Right kidney (tissue), 1 donor: ENCODE measurements at regions not wholly inside any gene's neighbourhood (a gene's known extent, or its start where the extent isn't known, plus 50 kb on each side); places are given as distances from the start of the nearest gene placed in this dataset.
"Not testable (repeated sequence)": the region's sequence is repeated elsewhere in the genome, so short reads cannot be mapped to it uniquely, and the experiment has no call there.

ENCODE experiments used
- DNase-seq: peaks from one replicate; pipeline ENCODE4 v3.0.0-alpha.2; 2016

GRCh38 chr7:106562711-106563366, 98.1 kb downstream of the CCDC71L start:
- DNase-seq: no peak

- no peak for DNase-seq
Measured at GRCh38 chr7:106561666-106562411, 99.1 kb downstream of the CCDC71L start.

- DNase-seq: no peak
Measured at GRCh38 chr7:106561151-106561550, 99.8 kb downstream of the CCDC71L start.

DNA sequence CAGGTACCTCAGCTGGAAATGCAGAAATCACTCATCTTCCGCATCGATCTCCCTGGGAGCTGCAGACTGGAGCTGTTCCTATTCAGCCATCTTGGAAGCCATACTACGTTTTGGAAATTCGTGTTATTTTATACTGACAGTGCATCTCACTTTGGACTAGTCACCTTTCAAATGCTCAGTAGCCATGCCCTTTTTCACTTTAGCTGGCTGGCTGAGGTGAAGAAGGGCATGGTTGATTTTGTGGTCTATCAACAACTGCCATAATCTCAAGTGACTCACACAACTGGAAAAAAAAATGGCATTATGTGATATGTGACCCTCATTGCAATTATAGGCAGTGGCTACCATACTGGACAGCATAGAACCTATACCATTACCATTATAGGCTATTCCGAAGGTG, 100.5 kb downstream of the CCDC71L start:
- DNase-seq: no peak

DNA sequence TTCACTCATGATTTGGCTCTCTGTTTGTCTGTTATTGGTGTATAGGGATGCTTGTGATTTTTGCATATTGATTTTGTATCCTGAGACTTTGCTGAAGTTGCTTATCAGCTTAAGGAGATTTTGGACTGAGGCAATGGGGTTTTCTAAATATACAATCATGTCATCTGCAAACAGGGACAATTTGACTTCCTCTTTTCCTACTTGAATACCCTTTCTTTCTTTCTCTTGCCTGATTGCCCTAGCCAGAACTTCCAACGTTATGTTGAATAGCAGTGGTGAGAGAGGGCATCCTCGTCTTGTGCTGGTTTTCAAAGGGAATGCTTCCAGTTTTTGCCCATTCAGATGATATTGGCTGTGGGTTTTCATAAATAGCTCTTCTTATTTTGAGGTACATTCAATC, 104.7 kb downstream of the CCDC71L start:
- not testable (repeated sequence) for DNase-seq

GRCh38 chr7:106554623-106555022, 106.3 kb downstream of the CCDC71L start:
- not testable (repeated sequence) for DNase-seq

DNA sequence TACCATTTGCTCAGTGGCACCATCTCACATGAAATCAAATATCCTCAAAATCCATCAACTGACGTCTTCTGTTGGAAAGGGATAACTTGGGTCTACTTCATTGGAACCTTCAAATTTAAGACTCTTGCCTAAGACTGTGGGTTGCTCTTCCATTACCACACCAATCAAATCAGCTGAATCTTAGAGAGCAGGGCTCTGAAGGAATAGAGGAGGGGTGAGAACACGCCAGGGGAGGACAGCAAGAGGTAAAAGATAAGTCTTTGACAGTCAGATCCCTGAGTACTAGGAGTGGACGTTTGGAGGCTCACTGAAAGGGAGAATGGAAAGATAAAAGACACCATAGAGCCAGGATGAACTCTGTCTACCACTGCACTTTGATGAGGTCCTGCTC, 107.5 kb downstream of the CCDC71L start:
- no peak for DNase-seq

- DNase-seq: no peak
Measured at GRCh38 chr7:106552645-106553445, 108.1 kb downstream of the CCDC71L start.

- DNase-seq: no peak
Measured at GRCh38 chr7:106551936-106552335, 109.0 kb downstream of the CCDC71L start.

- no peak for DNase-seq
Measured at GRCh38 chr7:106548491-106548890, 112.5 kb downstream of the CCDC71L start.

- DNase-seq: no peak
Measured at GRCh38 chr7:106545275-106545674, 115.7 kb downstream of the CCDC71L start.

DNA sequence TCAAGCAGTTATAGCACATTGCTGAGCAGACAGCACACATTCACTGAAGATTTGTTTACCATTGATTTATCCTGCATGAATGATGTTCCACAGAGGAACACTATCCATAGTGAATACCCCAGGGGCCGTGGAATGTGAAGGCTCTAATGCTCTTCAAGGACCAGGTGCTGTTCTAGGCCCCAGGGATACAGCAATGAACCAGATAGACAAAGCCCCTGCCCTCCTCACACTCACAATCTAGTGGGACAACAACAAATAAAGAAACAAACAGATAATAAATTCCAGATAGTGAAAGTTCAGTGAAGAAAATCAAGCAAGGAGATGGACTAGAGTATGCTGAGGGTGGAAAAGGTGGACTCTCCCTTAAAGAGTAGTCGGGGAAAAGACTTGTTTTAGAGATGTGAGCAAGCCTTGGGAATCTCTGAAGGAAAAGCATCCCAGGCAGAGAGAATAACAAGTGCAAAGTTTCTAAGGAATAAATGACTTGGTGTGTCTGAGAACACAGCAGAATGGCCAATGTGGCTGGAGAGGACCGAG, 117.7 kb downstream of the CCDC71L start:
- DNase-seq: no peak

DNA sequence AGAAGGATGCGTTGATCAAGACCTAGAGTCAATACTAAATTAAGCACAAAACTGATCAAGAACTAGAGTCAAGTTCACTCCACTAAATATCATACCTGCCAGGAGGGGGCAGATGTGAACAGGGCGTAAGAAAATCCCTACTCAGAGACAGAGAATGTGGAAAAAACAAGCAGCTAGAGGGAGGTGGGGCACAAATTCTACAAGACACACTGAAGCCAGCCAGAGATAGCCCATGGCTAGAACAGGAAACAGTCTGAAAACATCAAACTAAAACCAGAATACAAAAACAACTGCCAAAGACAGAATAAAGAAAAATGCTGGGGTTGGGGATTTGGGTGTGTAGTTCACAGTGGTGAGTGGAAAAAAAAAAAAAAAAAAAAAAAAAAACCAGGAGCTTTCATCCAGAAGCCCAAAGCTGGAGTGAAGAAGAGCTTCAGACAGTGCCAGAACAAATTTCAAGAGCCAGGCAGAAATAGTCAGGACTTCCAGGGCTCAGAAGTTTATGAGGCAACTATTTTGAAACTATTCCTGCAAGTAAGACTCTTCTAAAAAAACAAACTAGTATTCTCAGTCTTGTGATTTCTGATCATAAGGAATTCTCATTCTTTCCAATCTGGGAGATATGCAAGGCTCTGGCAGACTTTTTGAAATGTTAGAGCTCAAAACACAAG, 118.3 kb downstream of the CCDC71L start:
- DNase-seq: peak; percentile 10

GRCh38 chr7:106538638-106539037, 122.3 kb downstream of the CCDC71L start:
- DNase-seq: no peak

DNA sequence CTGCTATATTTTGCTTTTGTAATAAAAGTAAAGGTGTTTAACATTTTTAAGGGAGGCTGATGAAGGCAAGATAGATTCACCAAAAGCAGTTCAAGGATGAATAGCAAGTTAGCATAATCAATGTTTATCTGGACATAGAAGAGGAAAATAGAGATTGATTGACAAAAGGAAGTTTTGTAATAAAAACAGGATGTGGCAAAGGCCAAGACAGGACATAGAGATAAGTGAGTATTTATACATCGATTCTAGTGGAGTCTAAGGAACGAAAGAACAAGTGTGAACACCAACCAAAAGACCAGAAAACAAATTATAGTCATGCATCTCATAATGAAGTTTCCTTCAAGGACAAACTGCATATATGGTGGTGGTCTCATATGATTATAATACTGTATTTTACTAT, 123.8 kb downstream of the CCDC71L start:
- DNase-seq: no peak

DNA sequence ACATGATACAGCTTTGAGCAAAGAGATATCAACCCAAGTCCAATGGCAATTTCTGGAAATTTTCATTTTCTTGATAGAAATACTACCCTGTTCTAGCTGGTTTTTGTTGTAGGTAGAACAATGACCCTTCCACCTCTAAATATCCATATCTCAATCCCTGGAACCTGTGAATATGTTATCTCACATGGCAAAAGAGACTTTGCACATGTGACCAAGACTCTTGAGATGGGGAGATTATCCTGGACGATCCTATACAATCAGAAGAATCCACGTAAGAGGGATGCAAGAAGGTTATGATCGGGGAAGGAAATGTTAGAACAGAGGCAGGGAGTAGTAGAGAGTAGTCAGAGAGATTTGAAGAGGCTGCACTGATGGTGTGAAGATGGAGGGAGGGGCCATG, 124.9 kb downstream of the CCDC71L start:
- no peak for DNase-seq

DNA sequence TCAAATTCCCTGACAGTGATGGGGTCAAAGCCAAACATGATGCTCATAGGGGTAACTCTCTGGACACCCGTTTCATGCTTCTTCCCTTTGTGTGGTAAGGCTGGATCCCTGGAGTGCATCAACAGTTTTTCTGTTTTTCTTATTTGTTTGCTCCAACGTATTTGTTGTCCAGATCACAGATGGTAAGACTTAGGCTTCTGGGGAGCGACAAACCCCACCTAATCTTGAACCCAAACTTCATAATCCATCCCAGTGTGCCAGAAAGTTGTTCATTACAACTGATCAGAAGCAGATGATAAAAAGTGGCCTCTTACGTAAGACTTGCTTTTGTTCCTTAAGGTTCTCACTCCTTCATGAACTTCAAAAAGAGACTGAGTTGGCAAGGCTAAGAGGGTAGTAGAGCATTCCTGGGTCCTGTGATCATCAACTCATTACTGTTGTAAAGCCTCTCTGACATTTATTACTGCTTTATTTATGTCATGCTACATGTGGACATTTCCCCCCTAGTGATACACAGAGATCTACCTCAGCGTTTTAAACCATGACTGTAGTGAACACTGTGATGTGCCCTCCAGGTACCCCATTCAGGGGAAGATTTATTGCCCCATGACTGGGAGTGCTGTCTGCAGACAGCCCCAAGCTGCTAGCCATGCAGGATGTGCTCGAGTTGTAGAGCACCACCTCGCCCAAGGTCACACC, 125.6 kb downstream of the CCDC71L start:
- DNase-seq: no peak

DNA sequence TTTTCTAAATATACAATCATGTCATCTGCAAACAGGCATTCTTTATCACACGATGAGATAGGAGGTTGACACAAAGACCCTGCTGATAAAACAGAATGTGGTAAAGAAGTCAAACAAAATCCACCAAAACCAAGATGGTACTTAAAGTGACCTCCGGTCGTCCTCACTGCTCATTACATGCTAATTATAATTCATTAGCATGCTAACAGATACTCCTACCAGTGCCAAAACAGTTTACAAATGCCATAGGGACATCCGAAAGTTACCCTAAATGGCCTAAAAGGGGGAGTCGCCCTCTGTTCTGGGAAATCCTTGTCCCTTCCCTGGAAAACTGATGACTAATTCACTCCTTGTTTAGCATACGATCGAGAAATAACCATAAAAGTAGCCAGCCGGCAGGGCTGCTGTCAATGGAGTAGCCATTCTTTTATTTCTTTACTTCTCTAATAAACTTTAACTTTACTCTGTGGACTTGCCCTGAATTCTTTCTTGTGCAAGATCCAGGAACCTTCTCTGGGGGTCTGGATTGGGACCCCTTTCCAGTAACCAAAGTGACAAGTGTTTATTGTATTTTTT, 126.6 kb downstream of the CCDC71L start:
- no peak for DNase-seq

DNA sequence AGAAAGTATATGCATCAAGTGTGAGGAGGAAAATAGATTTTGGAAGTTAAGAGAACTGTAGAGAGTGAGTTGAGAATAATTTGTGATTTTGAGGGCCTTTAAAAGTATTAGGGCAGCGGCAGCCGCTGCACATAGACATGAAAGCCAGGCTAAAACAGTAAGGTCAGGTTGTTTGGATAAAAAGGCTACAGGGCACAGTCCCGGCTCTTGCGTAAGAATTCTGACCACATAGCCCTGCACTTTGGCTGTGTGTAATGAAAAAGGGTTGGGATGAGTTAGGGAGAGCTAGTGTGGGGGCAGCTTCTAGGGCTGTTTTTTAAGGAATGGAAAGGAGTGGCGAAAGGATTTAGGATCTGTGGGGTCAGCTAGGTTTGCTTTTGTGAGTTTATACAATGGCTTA, 130.8 kb downstream of the CCDC71L start:
- not testable (repeated sequence) for DNase-seq

DNA sequence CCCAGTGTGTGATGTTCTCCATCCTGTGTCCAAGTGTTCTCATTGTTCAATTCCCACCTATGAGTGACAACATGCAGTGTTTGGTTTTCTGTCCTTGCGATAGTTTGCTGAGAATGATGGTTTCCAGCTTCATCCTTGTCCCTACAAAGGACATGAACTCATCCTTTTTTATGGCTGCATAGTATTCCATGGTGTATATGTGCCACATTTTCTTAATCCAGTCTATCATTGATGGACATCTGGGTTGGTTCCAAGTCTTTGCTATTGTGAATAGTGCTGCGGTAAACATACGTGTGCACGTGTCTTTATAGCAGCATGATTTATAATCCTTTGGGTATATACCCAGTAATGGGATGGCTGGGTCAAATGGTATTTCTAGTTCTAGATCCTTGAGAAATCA, 134.3 kb downstream of the CCDC71L start:
- DNase-seq: not testable (repeated sequence)

- DNase-seq: no peak
Measured at GRCh38 chr7:106524690-106525059, 136.3 kb downstream of the CCDC71L start.
